ENCODE measurements at regions not wholly inside any gene's neighbourhood (a gene's known extent, or its start where the extent isn't known, plus 50 kb on each side); places are given as distances from the start of the nearest gene placed in this dataset.

GRCh38 chr13:63156816-63157215, 1741.2 kb upstream of the PCDH20 start:
- no peaks in the 10 kb centered on the region for H3K9me3 ChIP-seq (ENCODE audit: low read depth)
- no peaks in the 10 kb centered on the region for H3K4me1 ChIP-seq (ENCODE audit: low read depth)
- TF ChIP-seq CTCF (IDR thresholded peaks at IDR 0.05; ENCODE audit: low read depth, low read length), result no peak
- DNase-seq (ENCODE audit: low read depth in 1 of 2, low spot score in 1 of 2), result no peak
- H3K36me3 ChIP-seq, result no peaks in the 10 kb centered on the region
- no peak overlapping the region for H3K4me3 ChIP-seq
- H3K27ac ChIP-seq, result no peak overlapping the region
- no peaks in the 10 kb centered on the region for H3K27me3 ChIP-seq

- H3K36me3 ChIP-seq, result no peaks in the 10 kb centered on the region
- H3K27ac ChIP-seq, result no peak overlapping the region
- no peaks in the 10 kb centered on the region for H3K9me3 ChIP-seq (ENCODE audit: low read depth)
- DNase-seq (ENCODE audit: low read depth in 1 of 2, low spot score in 1 of 2), result no peak
- H3K4me3 ChIP-seq, result no peak overlapping the region
- no peaks in the 10 kb centered on the region for H3K4me1 ChIP-seq (ENCODE audit: low read depth)
- TF ChIP-seq CTCF (IDR thresholded peaks at IDR 0.05; ENCODE audit: low read depth, low read length), result no peak
- no peaks in the 10 kb centered on the region for H3K27me3 ChIP-seq
Measured at GRCh38 chr13:63149375-63149774, 1733.7 kb upstream of the PCDH20 start.

- H3K9me3 ChIP-seq (ENCODE audit: low read depth), result no peaks in the 10 kb centered on the region
- H3K27me3 ChIP-seq, result no peaks in the 10 kb centered on the region
- no peaks in the 10 kb centered on the region for H3K36me3 ChIP-seq
- no peak for DNase-seq (ENCODE audit: low read depth in 1 of 2, low spot score in 1 of 2)
- no peaks in the 10 kb centered on the region for H3K4me1 ChIP-seq (ENCODE audit: low read depth)
- H3K4me3 ChIP-seq, result no peak overlapping the region
- no peak overlapping the region for H3K27ac ChIP-seq
- no peak for TF ChIP-seq CTCF (IDR thresholded peaks at IDR 0.05; ENCODE audit: low read depth, low read length)
Measured at GRCh38 chr13:63139277-63139676, 1723.6 kb upstream of the PCDH20 start.

DNA sequence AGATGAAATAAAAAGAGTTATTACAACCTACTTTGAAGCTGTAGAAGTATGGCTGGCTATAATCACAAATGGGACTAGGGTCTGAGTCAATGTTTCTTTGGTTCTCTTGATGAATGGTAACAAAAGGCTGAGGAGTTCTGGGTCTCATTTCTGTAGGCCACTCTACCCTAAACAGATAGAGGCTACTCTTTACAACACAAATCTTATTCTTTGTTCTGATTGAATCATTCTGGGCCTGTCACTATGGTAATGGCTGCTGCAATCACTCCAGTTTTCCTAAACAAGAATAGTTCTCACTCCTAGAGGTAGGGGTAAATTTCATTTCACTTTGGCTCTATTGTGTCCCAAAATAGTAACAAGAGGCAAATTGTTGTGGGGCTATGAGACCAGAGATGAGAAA, 1714.3 kb upstream of the PCDH20 start:
- no peaks in the 10 kb centered on the region for H3K9me3 ChIP-seq (ENCODE audit: low read depth)
- DNase-seq (ENCODE audit: low read depth in 1 of 2, low spot score in 1 of 2), result no peak
- no peak overlapping the region for H3K4me3 ChIP-seq
- TF ChIP-seq CTCF (IDR thresholded peaks at IDR 0.05; ENCODE audit: low read depth, low read length), result no peak
- no peaks in the 10 kb centered on the region for H3K27me3 ChIP-seq
- H3K36me3 ChIP-seq, result no peaks in the 10 kb centered on the region
- no peak overlapping the region for H3K27ac ChIP-seq
- no peaks in the 10 kb centered on the region for H3K4me1 ChIP-seq (ENCODE audit: low read depth)

DNA sequence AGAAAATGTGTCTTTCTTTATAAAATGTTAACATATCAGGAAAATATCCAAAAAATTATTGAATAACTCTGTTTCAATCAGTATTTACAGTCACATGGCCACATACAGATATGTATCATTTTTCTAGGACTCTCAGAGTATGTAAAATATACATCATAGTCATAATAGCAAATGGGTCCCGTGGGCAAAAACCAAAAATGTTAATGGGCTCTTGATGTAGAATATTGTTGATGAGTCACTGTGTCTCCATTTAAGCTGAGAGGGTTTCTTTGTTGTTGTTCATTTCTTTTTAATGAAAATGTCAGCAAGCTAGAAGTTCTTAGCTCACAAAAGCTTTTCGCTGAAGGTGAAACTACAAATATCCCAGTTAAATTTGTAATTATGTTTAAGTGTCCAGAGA, 1713.1 kb upstream of the PCDH20 start:
- H3K4me1 ChIP-seq (ENCODE audit: low read depth), result no peaks in the 10 kb centered on the region

More for the DNA sequence above, 1713.1 kb upstream of the PCDH20 start:
- H3K4me3 ChIP-seq, result no peak overlapping the region
- no peak for DNase-seq (ENCODE audit: low read depth in 1 of 2, low spot score in 1 of 2)
- H3K27ac ChIP-seq, result no peak overlapping the region
- no peaks in the 10 kb centered on the region for H3K9me3 ChIP-seq (ENCODE audit: low read depth)
- no peak for TF ChIP-seq CTCF (IDR thresholded peaks at IDR 0.05; ENCODE audit: low read depth, low read length)
- no peaks in the 10 kb centered on the region for H3K27me3 ChIP-seq
- H3K36me3 ChIP-seq, result no peaks in the 10 kb centered on the region
